PC-9 (cell line): ENCODE measurements at regions not wholly inside any gene's neighbourhood (a gene's known extent, or its start where the extent isn't known, plus 50 kb on each side); places are given as distances from the start of the nearest gene placed in this dataset.

Source experiments
- BruUV-seq: library from RNA; stranded (reverse); fragments of 400-500 nt; replicated peaks from 2 replicates; lab custom pipeline; 2021; lab: Mats Ljungman, UMichigan
- CTCF ChIA-PET: fragments of 300-600 bp; sonication (Branson Sonifier 250); formaldehyde crosslinking; loops from one replicate; lab custom pipeline; 2022; ENCODE audit warnings: antibody characterized with exemption; lab: Charles Lee
- POLR2A ChIA-PET: fragments of 300-600 bp; sonication (Branson Sonifier 250); formaldehyde crosslinking; loops from one replicate; lab custom pipeline; 2022; ENCODE audit warnings: antibody characterized with exemption; ENCODE audit not compliant: unreplicated experiment; lab: Charles Lee
- DNase-seq, 2 experiments: peaks; one replicate each; pipeline versions ENCODE4 v3.0.0 to v3.0.0-alpha.2; 2015 to 2022; ENCODE audit warnings: mixed read lengths in 1 of 2
- H2AFZ ChIP-seq: fragments of 200-600 bp; sonication (generic); 2 replicates; pipeline ENCODE4 v1.8.1; 2017; ENCODE audit warnings: antibody characterized with exemption
- H3F3A ChIP-seq: fragments of 200-600 bp; sonication (generic); 2 replicates; pipeline ENCODE4 v1.8.1; 2017; ENCODE audit warnings: antibody characterized with exemption, mild to moderate bottlenecking, low read depth; ENCODE audit not compliant: insufficient read depth
- H3K27ac ChIP-seq: fragments of 200-600 bp; sonication (generic); 2 replicates; pipeline ENCODE4 v1.6.1; 2016; ENCODE audit warnings: mixed run types
- H3K27me3 ChIP-seq: fragments of 200-600 bp; sonication (generic); 2 replicates; pipeline ENCODE4 v1.6.1; 2016; ENCODE audit warnings: low read depth, mixed run types; ENCODE audit not compliant: insufficient read depth
- H3K36me3 ChIP-seq: fragments of 200-600 bp; sonication (generic); 2 replicates; pipeline ENCODE4 v1.6.1; 2016; ENCODE audit warnings: low read depth, mixed run types
- H3K4me1 ChIP-seq: fragments of 200-600 bp; sonication (generic); replicated peaks from 2 replicates; pipeline ENCODE4 v1.6.1; 2016; ENCODE audit warnings: mixed run types; ENCODE audit not compliant: insufficient read depth
- H3K4me2 ChIP-seq: fragments of 200-600 bp; sonication (generic); 2 replicates; pipeline ENCODE4 v1.6.1; 2017; ENCODE audit warnings: mixed run types
- H3K4me3 ChIP-seq: fragments of 200-600 bp; sonication (generic); 2 replicates; pipeline ENCODE4 v1.6.1; 2016; ENCODE audit warnings: mixed run types
- H3K79me2 ChIP-seq: fragments of 200-600 bp; sonication (generic); 2 replicates; pipeline ENCODE4 v1.6.1; 2017; ENCODE audit warnings: low read depth, mixed run types
- H3K9me2 ChIP-seq: fragments of 200-600 bp; sonication (generic); 2 replicates; pipeline ENCODE4 v1.8.1; 2017; ENCODE audit warnings: mild to moderate bottlenecking; ENCODE audit not compliant: insufficient read depth
- H3K9me3 ChIP-seq: fragments of 200-600 bp; sonication (generic); 2 replicates; pipeline ENCODE4 v1.8.1; 2016; ENCODE audit warnings: low read depth; ENCODE audit not compliant: insufficient read depth
- H4K20me1 ChIP-seq: fragments of 200-600 bp; sonication (generic); 2 replicates; pipeline ENCODE4 v1.8.1; 2017; ENCODE audit not compliant: insufficient read depth
- CTCF ChIP-seq: fragments of 200-600 bp; sonication (generic); conservative IDR thresholded peaks from 2 replicates; pipeline ENCODE4 v1.6.1; 2017; ENCODE audit warnings: mixed run types, antibody characterized with exemption, mild to moderate bottlenecking, moderate library complexity
- EZH2 ChIP-seq: fragments of 200-600 bp; sonication (generic); IDR thresholded peaks from 2 replicates; pipeline ENCODE4 v1.8.0; 2017; ENCODE audit warnings: antibody characterized with exemption, low read depth
- intact Hi-C: fragments of 100-400 bp; cut with micrococcal nuclease; formaldehyde crosslinking; loops from one replicate; pipeline ENCODE4 v1.10.0; 2022; ENCODE audit not compliant: unreplicated experiment

- Histone ChIP-seq H3K27me3 (no peaks in the 10 kb centered on the region), H3K9me2 (no peaks in the 10 kb centered on the region), H3K4me3 (no peak overlapping the region), H3F3A (no peaks in the 10 kb centered on the region), H4K20me1 (no peaks in the 10 kb centered on the region), H2AFZ (no peak overlapping the region), H3K4me2 (no peak overlapping the region), H3K36me3 (no peaks in the 10 kb centered on the region), H3K79me2 (no peaks in the 10 kb centered on the region), H3K9me3 (no peaks in the 10 kb centered on the region), H3K4me1 (no peaks in the 10 kb centered on the region), H3K27ac (no peak overlapping the region)
- no peak for DNase-seq
- BruUV-seq = no TSS peak
- TF ChIP-seq EZH2 = no peak
- no peak for TF ChIP-seq CTCF
- CTCF ChIA-PET = no interaction called here
- POLR2A ChIA-PET = no interaction called here
- intact Hi-C loops = no loop called here
Observed at GRCh38 chr14:98877065-98877464, 394.9 kb downstream of the BCL11B start.

GRCh38 chr14:98878282-98878681 is 393.7 kb downstream of the BCL11B start:
- no peaks in the 10 kb centered on the region for H3K9me3 ChIP-seq

GRCh38 chr14:98886982-98887381 is 385.0 kb downstream of the BCL11B start:
- no peak for DNase-seq
- H3K4me3 ChIP-seq = no peak overlapping the region
- no peaks in the 10 kb centered on the region for H3K79me2 ChIP-seq
- no peaks in the 10 kb centered on the region for H3K36me3 ChIP-seq
- no peak for TF ChIP-seq CTCF
- TF ChIP-seq EZH2 = no peak
- no peaks in the 10 kb centered on the region for H3K9me2 ChIP-seq
- H2AFZ ChIP-seq = no peak overlapping the region
- H4K20me1 ChIP-seq = no peaks in the 10 kb centered on the region
- ChIA-PET CTCF (no interaction called here), POLR2A (no interaction called here)
- peaks cover 27% of the 10 kb centered on the region; the same call in 1 of the 2 replicates for H3K27me3 ChIP-seq
- no peaks in the 10 kb centered on the region for H3K4me1 ChIP-seq
- H3K9me3 ChIP-seq = no peaks in the 10 kb centered on the region
- BruUV-seq = no TSS peak
- H3K4me2 ChIP-seq = no peak overlapping the region
- intact Hi-C loops = no loop called here
- no peak overlapping the region for H3K27ac ChIP-seq
- H3F3A ChIP-seq = no peaks in the 10 kb centered on the region

More at GRCh38 chr14:98878282-98878681, 393.7 kb downstream of the BCL11B start:
- intact Hi-C loops = no loop called here
- Histone ChIP-seq H3K9me2 (no peaks in the 10 kb centered on the region), H3K4me2 (no peak overlapping the region), H3K79me2 (no peaks in the 10 kb centered on the region), H3F3A (no peaks in the 10 kb centered on the region), H3K36me3 (no peaks in the 10 kb centered on the region), H2AFZ (no peak overlapping the region), H3K4me3 (no peak overlapping the region), H3K4me1 (no peaks in the 10 kb centered on the region), H4K20me1 (no peaks in the 10 kb centered on the region), H3K27ac (no peak overlapping the region), H3K27me3 (no peaks in the 10 kb centered on the region)
- no TSS peak for BruUV-seq
- POLR2A ChIA-PET = no interaction called here
- no peak for TF ChIP-seq EZH2
- no peak for TF ChIP-seq CTCF
- CTCF ChIA-PET = no interaction called here
- DNase-seq = no peak
